Transverse colon (tissue), 4 donors: ENCODE measurements at regions not wholly inside any gene's neighbourhood (a gene's known extent, or its start where the extent isn't known, plus 50 kb on each side); places are given as distances from the start of the nearest gene placed in this dataset.

ENCODE experiments used
- DNase-seq: peaks from one replicate; pipeline ENCODE4 v3.0.0-alpha.2; 2019
- H3K27ac ChIP-seq, 4 donors: fragments of 200-600 bp; sonication (generic); 2 replicates each; pipeline ENCODE4 v1.5.1; 2016 to 2018; ENCODE audit warnings: inconsistent platforms in 4 of 4
- H3K27me3 ChIP-seq: fragments of 200-600 bp; sonication (generic); 2 replicates; pipeline ENCODE4 v1.5.1; 2017; ENCODE audit warnings: inconsistent platforms
- H3K36me3 ChIP-seq, 4 donors: fragments of 200-600 bp; sonication (generic); 2 replicates each; pipeline ENCODE4 v1.5.1; 2017 to 2019; ENCODE audit warnings: inconsistent platforms in 4 of 4
- H3K4me1 ChIP-seq, 4 donors: fragments of 200-600 bp; sonication (generic); 2 replicates each; pipeline ENCODE4 v1.5.1; 2017 to 2020; ENCODE audit warnings: inconsistent platforms in 4 of 4
- H3K4me3 ChIP-seq, 4 donors: fragments of 200-600 bp; sonication (generic); 1 replicate in 1 of 4; 2 replicates in 3 of 4; pipeline versions ENCODE4 v1.5.1 to v1.6.1; 2017 to 2019; ENCODE audit warnings: inconsistent platforms in 4 of 4
- H3K9me3 ChIP-seq, 2 donors: fragments of 200-600 bp; sonication (generic); 2 replicates each; pipeline ENCODE4 v1.5.1; 2017 to 2019; ENCODE audit warnings: inconsistent platforms in 2 of 2
- CTCF ChIP-seq, 5 experiments: fragments of 200-600 bp in 3 of 5; fragments of 450-650 bp in 2 of 5; sonication (generic) in 3 of 5; IDR thresholded peaks; 1 replicate in 2 of 5; 2 replicates in 3 of 5; pipeline ENCODE4 v1.5.1; 2016 to 2017; ENCODE audit warnings: antibody characterized with exemption in 5 of 5, inconsistent platforms in 3 of 5, mild to moderate bottlenecking in 2 of 5, moderate library complexity in 1 of 5
- EP300 ChIP-seq: sonication (generic); formaldehyde crosslinking; IDR thresholded peaks from one replicate; pipeline ENCODE4 v1.6.1; 2017; ENCODE audit warnings: antibody characterized with exemption, low read depth
- POLR2A ChIP-seq: fragments of 450-650 bp; IDR thresholded peaks from one replicate; pipeline ENCODE4 v1.6.1; 2016; ENCODE audit warnings: antibody characterized with exemption, mild to moderate bottlenecking, moderate library complexity
- POLR2AphosphoS5 ChIP-seq, 3 donors: sonication (generic); formaldehyde crosslinking; IDR thresholded peaks; one replicate each; pipeline ENCODE4 v1.6.1; 2016; ENCODE audit warnings: antibody characterized with exemption in 3 of 3
- WGBS, 2 donors: methylation state at CpG; one replicate each; pipeline ENCODE4 v1.1.5; 2018; ENCODE audit warnings: low coverage in 1 of 2; 5-methylcytosine and 5-hydroxymethylcytosine counted together
- in situ Hi-C, 4 donors: fragments of 200-750 bp; cut with MboI; loops; one replicate each; pipeline versions ENCODE4 v1.15.0 to v1.15.1; 2017; ENCODE audit warnings: low sequenced_read_pairs in 3 of 4, low pct_ligation_motif_present in 1 of 4, low pct_unique_long_range_greater_than_20kb in 1 of 4
- intact Hi-C: fragments of 100-400 bp; cut with DNase I; formaldehyde crosslinking; loops from one replicate; pipeline ENCODE4 v1.15.1; 2023; ENCODE audit warnings: low total_unique reads

- WGBS, 2 donors, result 79 to 80% methylated on average over 5 of the region's 5 CpGs
- no peaks in the 10 kb centered on the region for H3K9me3 ChIP-seq
- no peak overlapping the region for H3K4me3 ChIP-seq
- no peak for DNase-seq
- no peaks in the 10 kb centered on the region for H3K36me3 ChIP-seq
- no peaks in the 10 kb centered on the region for H3K4me1 ChIP-seq
- intact Hi-C loops (no loop called here), in situ Hi-C loops (no loop called here)
- no peak overlapping the region for H3K27ac ChIP-seq
- peaks cover 9% of the 10 kb centered on the region for H3K27me3 ChIP-seq
- TF ChIP-seq EP300 (no peak), CTCF (IDR thresholded peaks at IDR 0.05) (no peak), POLR2A (no peak), POLR2AphosphoS5 (IDR thresholded peaks at IDR 0.05) (no peak)
Measured at GRCh38 chr22:49476176-49476575, 351.5 kb downstream of the BRD1 start.

- WGBS, 2 donors, result 73 to 74% methylated on average over 4 to 5 of the region's 5 CpGs
- DNase-seq, result no peak
- no peak for TF ChIP-seq CTCF (IDR thresholded peaks at IDR 0.05)
- no peak for TF ChIP-seq POLR2AphosphoS5 (IDR thresholded peaks at IDR 0.05)
- no peak for TF ChIP-seq EP300
- TF ChIP-seq POLR2A, result no peak
- Histone ChIP-seq H3K9me3 (no peaks in the 10 kb centered on the region), H3K4me3 (no peak overlapping the region), H3K27me3 (peaks cover 5% of the 10 kb centered on the region), H3K36me3 (no peaks in the 10 kb centered on the region), H3K4me1 (no peaks in the 10 kb centered on the region), H3K27ac (no peak overlapping the region)
- in situ Hi-C loops (no loop called here), intact Hi-C loops (no loop called here)
Measured at GRCh38 chr22:49475253-49475652, 352.4 kb downstream of the BRD1 start.

- DNase-seq, result no peak
- no peak overlapping the region for H3K27ac ChIP-seq
- H3K9me3 ChIP-seq, result no peaks in the 10 kb centered on the region
- WGBS, 2 donors, result 73 to 80% methylated on average over 3 to 11 of the region's 11 CpGs
- H3K4me3 ChIP-seq, result no peak overlapping the region
- H3K27me3 ChIP-seq, result peaks cover 5% of the 10 kb centered on the region
- H3K36me3 ChIP-seq, result no peaks in the 10 kb centered on the region
- H3K4me1 ChIP-seq, result no peaks in the 10 kb centered on the region
- no peak for TF ChIP-seq EP300
- no peak for TF ChIP-seq CTCF (IDR thresholded peaks at IDR 0.05)
- no peak for TF ChIP-seq POLR2AphosphoS5 (IDR thresholded peaks at IDR 0.05)
- TF ChIP-seq POLR2A, result no peak
- intact Hi-C loops (no loop called here), in situ Hi-C loops (no loop called here)
Measured at GRCh38 chr22:49473286-49473685, 354.4 kb downstream of the BRD1 start.

DNA sequence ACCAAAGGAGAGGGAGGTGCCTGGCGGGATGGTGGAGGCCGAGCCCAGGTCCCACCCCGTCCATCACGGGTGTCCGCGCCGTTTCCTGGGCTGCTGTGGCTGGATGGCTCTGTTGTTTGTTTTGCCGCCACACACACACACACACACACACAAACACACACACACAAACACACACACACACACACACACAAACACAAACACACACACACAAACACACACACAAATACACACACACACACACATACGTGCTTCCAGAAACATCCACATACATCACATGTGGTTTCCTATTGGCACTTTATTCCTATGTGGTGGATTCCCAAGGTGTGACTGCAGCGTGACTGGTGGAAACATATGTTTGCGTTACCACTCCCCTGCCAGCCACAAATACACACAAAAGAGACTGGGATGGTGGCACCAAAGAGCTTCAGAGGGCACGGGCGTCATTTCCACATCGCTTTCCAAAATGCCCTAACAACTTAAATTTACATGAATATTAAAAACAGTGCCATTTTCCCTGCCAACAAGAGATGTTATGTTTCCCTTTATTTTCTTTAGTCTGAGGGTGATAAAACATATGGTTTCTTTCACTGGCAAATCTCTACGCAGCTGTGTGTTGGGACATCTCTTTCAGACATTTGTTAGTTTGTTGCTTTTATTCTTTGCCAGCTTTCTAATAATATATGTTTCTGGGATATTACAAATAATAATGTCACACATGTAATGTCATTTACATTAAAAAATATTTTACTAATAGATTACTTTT, 356.8 kb downstream of the BRD1 start:
- Histone ChIP-seq H3K4me3 (no peak overlapping the region), H3K4me1 (no peaks in the 10 kb centered on the region), H3K36me3 (no peaks in the 10 kb centered on the region), H3K27me3 (peaks cover 5% of the 10 kb centered on the region), H3K9me3 (no peaks in the 10 kb centered on the region), H3K27ac (no peak overlapping the region)
- DNase-seq, result no peak
- in situ Hi-C loops (no loop called here), intact Hi-C loops (no loop called here)
- WGBS, 2 donors, result 81 to 83% methylated on average over 3 to 15 of the region's 15 CpGs
- TF ChIP-seq CTCF (IDR thresholded peaks at IDR 0.05) (no peak), POLR2A (no peak), POLR2AphosphoS5 (IDR thresholded peaks at IDR 0.05) (no peak), EP300 (no peak)
